Vagina (tissue), 2 donors: ENCODE measurements at regions not wholly inside any gene's neighbourhood (a gene's known extent, or its start where the extent isn't known, plus 50 kb on each side); places are given as distances from the start of the nearest gene placed in this dataset.

Experiments used
- POLR2A ChIP-seq, 2 donors: fragments of 450-650 bp; IDR thresholded peaks; one replicate each; pipeline ENCODE4 v1.6.1; 2017; ENCODE audit warnings: antibody characterized with exemption in 2 of 2, mild to moderate bottlenecking in 2 of 2, moderate library complexity in 2 of 2
- TF ChIP-seq, protein P1 (sequence below), 3 experiments: fragments of 450-650 bp in 2 of 3; fragments of 200-600 bp in 1 of 3; sonication (generic) in 1 of 3; IDR thresholded peaks; one replicate each; pipeline ENCODE4 v1.5.1; 2017 to 2019; ENCODE audit warnings: antibody characterized with exemption in 3 of 3, mild to moderate bottlenecking in 2 of 3, moderate library complexity in 2 of 3

- TF ChIP-seq, protein P1, sequence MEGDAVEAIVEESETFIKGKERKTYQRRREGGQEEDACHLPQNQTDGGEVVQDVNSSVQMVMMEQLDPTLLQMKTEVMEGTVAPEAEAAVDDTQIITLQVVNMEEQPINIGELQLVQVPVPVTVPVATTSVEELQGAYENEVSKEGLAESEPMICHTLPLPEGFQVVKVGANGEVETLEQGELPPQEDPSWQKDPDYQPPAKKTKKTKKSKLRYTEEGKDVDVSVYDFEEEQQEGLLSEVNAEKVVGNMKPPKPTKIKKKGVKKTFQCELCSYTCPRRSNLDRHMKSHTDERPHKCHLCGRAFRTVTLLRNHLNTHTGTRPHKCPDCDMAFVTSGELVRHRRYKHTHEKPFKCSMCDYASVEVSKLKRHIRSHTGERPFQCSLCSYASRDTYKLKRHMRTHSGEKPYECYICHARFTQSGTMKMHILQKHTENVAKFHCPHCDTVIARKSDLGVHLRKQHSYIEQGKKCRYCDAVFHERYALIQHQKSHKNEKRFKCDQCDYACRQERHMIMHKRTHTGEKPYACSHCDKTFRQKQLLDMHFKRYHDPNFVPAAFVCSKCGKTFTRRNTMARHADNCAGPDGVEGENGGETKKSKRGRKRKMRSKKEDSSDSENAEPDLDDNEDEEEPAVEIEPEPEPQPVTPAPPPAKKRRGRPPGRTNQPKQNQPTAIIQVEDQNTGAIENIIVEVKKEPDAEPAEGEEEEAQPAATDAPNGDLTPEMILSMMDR (IDR thresholded peaks at IDR 0.05), result no peak
- TF ChIP-seq POLR2A (IDR thresholded peaks at IDR 0.05), result no peak
Measured at GRCh38 chr6:62707914-62708313, 421.9 kb upstream of the KHDRBS2 start.
